PC-9 (cell line): ENCODE measurements at regions not wholly inside any gene's neighbourhood (a gene's known extent, or its start where the extent isn't known, plus 50 kb on each side); places are given as distances from the start of the nearest gene placed in this dataset.

Source experiments
- BruUV-seq: library from RNA; stranded (reverse); fragments of 400-500 nt; replicated peaks from 2 replicates; lab custom pipeline; 2021; lab: Mats Ljungman, UMichigan
- CTCF ChIA-PET: fragments of 300-600 bp; sonication (Branson Sonifier 250); formaldehyde crosslinking; loops from one replicate; lab custom pipeline; 2022; ENCODE audit warnings: antibody characterized with exemption; lab: Charles Lee
- POLR2A ChIA-PET: fragments of 300-600 bp; sonication (Branson Sonifier 250); formaldehyde crosslinking; loops from one replicate; lab custom pipeline; 2022; ENCODE audit warnings: antibody characterized with exemption; ENCODE audit not compliant: unreplicated experiment; lab: Charles Lee
- DNase-seq, 2 experiments: peaks; one replicate each; pipeline versions ENCODE4 v3.0.0 to v3.0.0-alpha.2; 2015 to 2022; ENCODE audit warnings: mixed read lengths in 1 of 2
- H2AFZ ChIP-seq: fragments of 200-600 bp; sonication (generic); 2 replicates; pipeline ENCODE4 v1.8.1; 2017; ENCODE audit warnings: antibody characterized with exemption
- H3F3A ChIP-seq: fragments of 200-600 bp; sonication (generic); 2 replicates; pipeline ENCODE4 v1.8.1; 2017; ENCODE audit warnings: antibody characterized with exemption, mild to moderate bottlenecking, low read depth; ENCODE audit not compliant: insufficient read depth
- H3K27ac ChIP-seq: fragments of 200-600 bp; sonication (generic); 2 replicates; pipeline ENCODE4 v1.6.1; 2016; ENCODE audit warnings: mixed run types
- H3K27me3 ChIP-seq: fragments of 200-600 bp; sonication (generic); 2 replicates; pipeline ENCODE4 v1.6.1; 2016; ENCODE audit warnings: low read depth, mixed run types; ENCODE audit not compliant: insufficient read depth
- H3K36me3 ChIP-seq: fragments of 200-600 bp; sonication (generic); 2 replicates; pipeline ENCODE4 v1.6.1; 2016; ENCODE audit warnings: low read depth, mixed run types
- H3K4me1 ChIP-seq: fragments of 200-600 bp; sonication (generic); replicated peaks from 2 replicates; pipeline ENCODE4 v1.6.1; 2016; ENCODE audit warnings: mixed run types; ENCODE audit not compliant: insufficient read depth
- H3K4me2 ChIP-seq: fragments of 200-600 bp; sonication (generic); 2 replicates; pipeline ENCODE4 v1.6.1; 2017; ENCODE audit warnings: mixed run types
- H3K4me3 ChIP-seq: fragments of 200-600 bp; sonication (generic); 2 replicates; pipeline ENCODE4 v1.6.1; 2016; ENCODE audit warnings: mixed run types
- H3K79me2 ChIP-seq: fragments of 200-600 bp; sonication (generic); 2 replicates; pipeline ENCODE4 v1.6.1; 2017; ENCODE audit warnings: low read depth, mixed run types
- H3K9me2 ChIP-seq: fragments of 200-600 bp; sonication (generic); 2 replicates; pipeline ENCODE4 v1.8.1; 2017; ENCODE audit warnings: mild to moderate bottlenecking; ENCODE audit not compliant: insufficient read depth
- H3K9me3 ChIP-seq: fragments of 200-600 bp; sonication (generic); 2 replicates; pipeline ENCODE4 v1.8.1; 2016; ENCODE audit warnings: low read depth; ENCODE audit not compliant: insufficient read depth
- H4K20me1 ChIP-seq: fragments of 200-600 bp; sonication (generic); 2 replicates; pipeline ENCODE4 v1.8.1; 2017; ENCODE audit not compliant: insufficient read depth
- EZH2 ChIP-seq: fragments of 200-600 bp; sonication (generic); IDR thresholded peaks from 2 replicates; pipeline ENCODE4 v1.8.0; 2017; ENCODE audit warnings: antibody characterized with exemption, low read depth
- intact Hi-C: fragments of 100-400 bp; cut with micrococcal nuclease; formaldehyde crosslinking; loops from one replicate; pipeline ENCODE4 v1.10.0; 2022; ENCODE audit not compliant: unreplicated experiment
- TF ChIP-seq, protein P1 (sequence below): fragments of 200-600 bp; sonication (generic); conservative IDR thresholded peaks from 2 replicates; pipeline ENCODE4 v1.6.1; 2017; ENCODE audit warnings: mixed run types, antibody characterized with exemption, mild to moderate bottlenecking, moderate library complexity

DNA sequence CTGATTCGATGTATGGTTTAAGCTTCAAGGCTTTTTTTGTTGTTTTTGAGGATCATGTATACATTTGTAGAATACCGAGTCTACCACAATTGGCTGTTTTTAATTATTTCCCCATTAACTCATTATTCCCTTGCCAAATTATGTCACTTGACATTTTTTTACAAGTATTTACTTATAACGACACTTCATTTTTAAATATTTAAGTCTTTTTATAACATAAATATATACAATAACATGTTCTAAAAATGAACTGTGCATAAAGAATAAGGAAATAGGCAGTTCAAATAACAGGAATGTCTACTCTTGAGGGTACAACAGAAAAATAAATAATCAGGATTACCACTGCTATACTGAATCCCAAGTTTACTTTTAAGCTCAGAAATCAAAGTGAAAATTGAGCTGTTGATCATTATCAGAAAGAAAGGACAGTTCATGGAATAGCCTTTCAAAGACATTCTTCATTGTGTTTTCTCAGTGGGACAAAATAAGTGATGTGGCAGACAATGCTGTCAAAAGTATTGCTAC is 627.5 kb downstream of the PCDH19 start:
- Histone ChIP-seq H3K36me3 (no peaks in the 10 kb centered on the region), H2AFZ (no peak overlapping the region), H3K27ac (no peak overlapping the region), H3K27me3 (no peaks in the 10 kb centered on the region), H3K9me3 (no peaks in the 10 kb centered on the region), H3K9me2 (no peaks in the 10 kb centered on the region), H3K4me1 (no peaks in the 10 kb centered on the region), H3K79me2 (no peaks in the 10 kb centered on the region), H4K20me1 (no peaks in the 10 kb centered on the region), H3K4me2 (no peak overlapping the region), H3K4me3 (no peak overlapping the region), H3F3A (no peaks in the 10 kb centered on the region)
- BruUV-seq = no TSS peak
- ChIA-PET CTCF (interaction anchor here (0.5 kb wide), 1 partner anchor 224 kb away, joined by 4 read pairs; no protein-coding TSS in a partner anchor), POLR2A (no interaction called here)
- intact Hi-C loops = no loop called here
- DNase-seq = no peak
- no peak for TF ChIP-seq EZH2
- TF ChIP-seq, protein P1, sequence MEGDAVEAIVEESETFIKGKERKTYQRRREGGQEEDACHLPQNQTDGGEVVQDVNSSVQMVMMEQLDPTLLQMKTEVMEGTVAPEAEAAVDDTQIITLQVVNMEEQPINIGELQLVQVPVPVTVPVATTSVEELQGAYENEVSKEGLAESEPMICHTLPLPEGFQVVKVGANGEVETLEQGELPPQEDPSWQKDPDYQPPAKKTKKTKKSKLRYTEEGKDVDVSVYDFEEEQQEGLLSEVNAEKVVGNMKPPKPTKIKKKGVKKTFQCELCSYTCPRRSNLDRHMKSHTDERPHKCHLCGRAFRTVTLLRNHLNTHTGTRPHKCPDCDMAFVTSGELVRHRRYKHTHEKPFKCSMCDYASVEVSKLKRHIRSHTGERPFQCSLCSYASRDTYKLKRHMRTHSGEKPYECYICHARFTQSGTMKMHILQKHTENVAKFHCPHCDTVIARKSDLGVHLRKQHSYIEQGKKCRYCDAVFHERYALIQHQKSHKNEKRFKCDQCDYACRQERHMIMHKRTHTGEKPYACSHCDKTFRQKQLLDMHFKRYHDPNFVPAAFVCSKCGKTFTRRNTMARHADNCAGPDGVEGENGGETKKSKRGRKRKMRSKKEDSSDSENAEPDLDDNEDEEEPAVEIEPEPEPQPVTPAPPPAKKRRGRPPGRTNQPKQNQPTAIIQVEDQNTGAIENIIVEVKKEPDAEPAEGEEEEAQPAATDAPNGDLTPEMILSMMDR = no peak

DNA sequence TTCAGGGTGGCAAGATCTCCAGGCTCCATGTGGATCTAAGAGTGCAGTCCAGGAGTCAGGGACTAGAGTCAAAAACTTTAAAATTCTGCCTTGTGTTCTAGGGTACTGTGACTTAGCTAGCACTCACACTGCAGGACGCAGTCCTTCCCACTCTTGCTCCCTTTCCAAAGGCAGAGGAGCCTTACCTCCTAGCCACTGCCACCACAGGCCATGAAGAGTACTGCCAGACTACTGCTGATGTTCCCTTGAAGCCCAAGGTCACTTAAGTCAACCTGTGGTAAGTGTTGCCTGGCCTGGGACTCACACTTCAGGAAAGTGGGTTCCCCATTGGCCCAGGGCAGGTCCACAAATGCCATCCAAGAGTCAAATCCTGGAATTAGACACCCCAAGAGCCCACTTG is 632.2 kb downstream of the PCDH19 start:
- Histone ChIP-seq H3K9me3 (no peaks in the 10 kb centered on the region), H3K4me3 (no peak overlapping the region), H3K79me2 (no peaks in the 10 kb centered on the region), H3K36me3 (no peaks in the 10 kb centered on the region), H3K27ac (no peak overlapping the region), H3K27me3 (no peaks in the 10 kb centered on the region), H2AFZ (no peak overlapping the region), H3K4me1 (no peaks in the 10 kb centered on the region), H3F3A (no peaks in the 10 kb centered on the region), H4K20me1 (no peaks in the 10 kb centered on the region), H3K4me2 (no peak overlapping the region), H3K9me2 (no peaks in the 10 kb centered on the region)
- no peak for DNase-seq
- POLR2A ChIA-PET = no interaction called here
- CTCF ChIA-PET = no interaction called here
- BruUV-seq = no TSS peak
- no peak for TF ChIP-seq EZH2
- TF ChIP-seq, protein P1 = no peak
- intact Hi-C loops = no loop called here

DNA sequence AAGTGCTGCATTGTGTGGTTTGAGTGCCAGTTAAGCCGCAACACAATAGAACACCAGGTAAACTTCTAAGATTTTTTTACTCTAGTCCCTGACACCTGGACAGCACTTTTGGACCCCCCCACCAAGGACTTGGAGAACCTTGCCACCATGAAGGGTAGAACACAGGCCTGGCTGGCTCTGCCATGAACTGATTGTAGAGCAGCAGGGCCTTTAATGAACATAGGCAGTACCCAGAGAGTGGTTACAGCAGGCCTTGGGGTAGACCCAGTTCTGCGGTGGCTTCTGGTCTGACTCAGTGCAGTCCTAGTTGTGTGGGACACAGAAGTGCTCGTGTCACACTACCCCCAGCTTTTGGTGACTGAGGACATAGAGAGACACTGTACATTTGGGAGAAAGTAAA is 648.3 kb downstream of the PCDH19 start:
- Histone ChIP-seq H2AFZ (no peak overlapping the region), H3K27ac (no peak overlapping the region), H3K9me2 (no peaks in the 10 kb centered on the region), H4K20me1 (no peaks in the 10 kb centered on the region), H3K4me1 (no peaks in the 10 kb centered on the region), H3K4me3 (no peak overlapping the region), H3K27me3 (no peaks in the 10 kb centered on the region), H3K79me2 (no peaks in the 10 kb centered on the region), H3K9me3 (no peaks in the 10 kb centered on the region), H3K36me3 (no peaks in the 10 kb centered on the region), H3F3A (no peaks in the 10 kb centered on the region), H3K4me2 (no peak overlapping the region)
- BruUV-seq = no TSS peak
- TF ChIP-seq, protein P1 = no peak
- no peak for TF ChIP-seq EZH2
- no peak for DNase-seq
- CTCF ChIA-PET = no interaction called here
- POLR2A ChIA-PET = no interaction called here
- intact Hi-C loops = no loop called here
